Jurkat, Clone E6-1 (cell line): ENCODE measurements at regions not wholly inside any gene's neighbourhood (a gene's known extent, or its start where the extent isn't known, plus 50 kb on each side); places are given as distances from the start of the nearest gene placed in this dataset.
"Not testable (repeated sequence)": the region's sequence is repeated elsewhere in the genome, so short reads cannot be mapped to it uniquely, and the experiment has no call there.

Source experiments
- DNase-seq: peaks from one replicate; pipeline ENCODE4 v3.0.0-alpha.2; 2011; ENCODE audit warnings: low read depth, low spot score
- H3K4me3 ChIP-seq: 2 replicates; pipeline ENCODE4 v1.5.1; 2011; ENCODE audit warnings: mild to moderate bottlenecking, low read length, control low read depth, moderate library complexity

DNA sequence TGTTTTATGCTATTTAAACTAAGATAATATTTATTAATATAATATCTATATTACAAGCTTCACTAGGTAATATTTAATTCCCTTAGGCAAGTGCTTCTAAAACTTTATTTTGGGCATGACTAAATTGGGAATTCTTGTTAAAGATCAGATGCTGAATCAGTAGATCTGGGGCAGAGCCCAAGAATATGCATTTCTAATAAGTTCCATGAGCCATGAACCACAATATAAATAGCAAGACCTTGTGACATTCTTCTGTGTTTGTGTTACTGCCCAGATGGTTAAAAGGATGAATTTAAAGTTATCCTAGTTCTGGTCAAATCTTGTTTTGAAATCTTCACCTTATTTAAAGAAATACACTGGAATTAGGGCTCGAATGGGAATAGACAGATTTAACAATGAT lies 258.4 kb upstream of the CACNA2D1 start:
- no peak for DNase-seq
- H3K4me3 ChIP-seq, result no peak overlapping the region

DNA sequence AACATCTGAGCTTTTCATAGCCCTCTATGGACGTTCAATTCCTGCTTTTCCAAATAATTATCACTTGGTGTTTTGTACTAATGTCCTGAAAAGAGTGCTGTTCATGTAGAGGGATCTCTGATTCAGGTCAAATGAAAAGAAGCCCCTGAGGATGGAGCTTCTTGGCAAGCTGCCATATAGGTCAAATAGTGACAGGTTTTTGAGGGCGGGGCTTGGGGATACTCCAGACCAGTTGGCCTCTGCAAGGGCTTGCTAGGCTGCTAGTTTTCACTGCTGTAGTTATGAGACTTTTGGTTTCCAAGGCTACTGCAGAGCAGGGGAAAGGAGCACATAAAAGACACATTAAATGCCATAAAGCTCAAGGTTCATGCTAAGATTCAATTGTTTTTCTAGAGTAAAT lies 257.2 kb upstream of the CACNA2D1 start:
- H3K4me3 ChIP-seq, result no peak overlapping the region
- DNase-seq, result no peak

DNA sequence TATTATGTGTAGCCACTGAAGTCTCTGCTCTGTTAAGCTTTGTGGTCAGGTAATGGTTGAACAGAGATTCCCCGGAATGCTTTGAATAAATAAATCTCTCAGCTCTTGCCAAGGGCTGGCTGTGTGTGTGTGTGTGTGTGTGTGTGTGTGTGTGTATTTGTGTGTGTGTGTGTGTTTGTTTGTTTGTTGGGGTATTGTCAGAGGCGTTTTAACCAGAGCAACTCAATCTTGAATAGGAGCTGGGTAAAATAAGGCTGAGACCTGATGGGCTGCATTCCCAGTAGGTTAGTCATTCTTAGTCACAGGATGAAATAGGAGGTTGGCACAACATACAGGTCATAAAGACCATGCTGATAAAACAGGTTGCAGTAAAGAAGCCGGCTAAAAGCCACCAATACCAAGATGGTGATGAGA lies 256.2 kb upstream of the CACNA2D1 start:
- no peak for DNase-seq
- no peak overlapping the region for H3K4me3 ChIP-seq

DNA sequence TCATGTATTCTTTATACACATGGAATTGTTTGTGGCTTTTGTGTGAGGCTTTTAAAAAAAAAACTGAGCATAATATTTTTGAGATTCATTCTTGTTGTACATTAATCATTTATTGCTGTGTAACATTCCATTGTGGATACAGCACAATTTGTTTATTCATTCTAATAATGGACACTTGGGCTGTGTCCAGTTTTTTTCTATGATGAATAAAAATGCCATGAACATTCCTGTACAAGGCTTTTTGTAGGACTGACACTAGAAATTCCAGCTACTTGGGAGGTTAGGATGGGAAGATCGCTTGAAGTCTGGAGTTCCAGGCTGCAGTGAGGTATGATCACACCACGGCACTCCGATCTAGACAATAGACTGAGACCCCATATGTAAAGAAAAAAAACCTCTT lies 254.3 kb upstream of the CACNA2D1 start:
- DNase-seq, result no peak

DNA sequence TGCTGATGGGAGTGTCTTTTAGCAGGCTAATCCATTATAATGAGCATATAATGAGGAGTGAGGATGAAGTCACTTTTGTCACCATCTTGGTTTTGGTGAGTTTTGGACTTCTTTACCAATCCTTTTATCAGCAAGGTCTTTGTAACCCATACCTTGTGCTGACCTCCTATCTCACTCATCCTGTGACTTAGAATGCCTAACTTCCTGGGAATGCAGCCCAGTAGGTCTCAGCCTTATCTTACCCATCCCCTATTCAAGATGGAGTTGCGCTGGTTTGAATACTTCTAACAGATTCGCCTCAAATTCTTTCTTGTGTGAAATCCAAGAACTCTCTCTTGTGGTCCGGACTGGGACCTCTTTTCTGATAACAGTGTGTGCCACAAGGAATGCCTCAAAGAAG lies 253.1 kb upstream of the CACNA2D1 start:
- no peak for DNase-seq
- H3K4me3 ChIP-seq, result no peak overlapping the region

More for the DNA sequence above, 254.3 kb upstream of the CACNA2D1 start:
- H3K4me3 ChIP-seq, result no peak overlapping the region

DNA sequence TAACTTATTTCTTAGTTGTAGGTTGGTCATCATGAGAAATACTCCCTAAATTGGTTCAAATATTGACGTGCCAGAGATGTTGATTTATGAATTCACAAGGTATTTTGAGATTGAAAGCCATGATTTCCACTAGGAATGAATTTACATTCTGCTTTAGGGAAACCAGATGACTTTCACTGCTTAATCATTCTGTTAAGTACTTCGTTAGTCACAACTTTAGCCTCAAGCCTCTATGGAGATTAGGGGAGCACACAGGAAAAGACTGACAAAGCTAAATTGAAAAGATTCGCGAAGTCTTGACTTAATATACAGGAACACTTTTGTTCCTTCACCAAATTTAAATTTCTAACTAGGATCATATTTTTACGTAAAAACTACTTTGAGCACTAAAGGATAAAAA lies 250.4 kb upstream of the CACNA2D1 start:
- DNase-seq, result no peak
- no peak overlapping the region for H3K4me3 ChIP-seq

DNA sequence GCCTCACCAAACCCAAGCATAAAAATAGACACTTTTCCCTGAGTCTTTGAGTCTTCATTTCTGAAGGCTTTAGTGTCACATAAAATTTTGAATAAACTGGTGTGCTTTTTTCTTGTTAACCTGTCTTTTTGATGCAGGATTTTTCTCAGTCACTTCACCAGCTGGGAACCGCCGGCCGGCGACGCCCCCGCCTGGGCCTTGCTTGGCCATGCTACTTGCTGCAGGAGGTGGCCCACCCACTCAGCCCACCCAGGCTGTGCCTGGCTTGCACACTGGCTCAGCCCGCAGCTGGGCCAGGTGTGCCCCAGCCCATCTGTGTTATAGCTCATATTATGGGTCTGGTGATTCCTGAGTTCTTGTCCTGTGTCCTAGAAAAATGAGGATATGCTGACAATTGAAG lies 247.4 kb upstream of the CACNA2D1 start:
- DNase-seq, result no peak
- no peak overlapping the region for H3K4me3 ChIP-seq

DNA sequence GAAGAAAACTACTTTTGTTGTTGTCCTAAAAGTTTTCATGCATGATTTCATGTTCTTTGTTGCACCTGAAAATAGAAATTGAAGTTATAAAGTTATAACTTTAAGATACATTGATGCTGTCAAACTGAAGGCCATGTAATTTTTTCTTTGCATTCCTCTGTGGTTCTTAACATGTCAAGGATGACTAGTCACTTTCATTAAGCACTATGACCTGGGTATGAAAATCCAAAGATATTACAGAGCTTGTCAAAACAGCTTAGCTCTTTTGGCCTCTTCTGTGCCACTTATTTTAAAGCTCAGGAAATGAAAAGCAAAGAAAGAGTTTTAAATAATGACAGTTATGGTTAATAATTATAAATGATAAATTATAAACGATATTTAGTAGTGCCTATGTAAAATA lies 241.6 kb upstream of the CACNA2D1 start:
- no peak overlapping the region for H3K4me3 ChIP-seq
- no peak for DNase-seq

DNA sequence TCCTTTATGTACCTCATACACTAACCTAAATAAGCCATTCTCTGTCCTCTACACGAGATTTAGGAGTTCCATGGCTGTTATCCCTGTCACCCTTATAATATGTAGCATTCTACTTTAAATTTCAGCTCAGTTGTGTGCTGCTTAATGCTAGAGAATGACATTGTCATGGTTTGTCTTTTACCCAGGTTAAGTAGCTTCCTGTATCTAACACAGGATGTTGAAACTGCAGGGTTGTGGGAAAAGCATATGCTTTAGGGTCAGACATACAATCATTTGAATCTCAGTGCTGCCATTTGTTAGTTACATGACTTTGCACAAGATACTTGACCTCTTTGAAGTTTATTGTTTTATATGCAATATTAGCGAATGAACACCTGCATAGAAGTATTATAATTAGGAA lies 235.1 kb upstream of the CACNA2D1 start:
- no peak overlapping the region for H3K4me3 ChIP-seq

DNA sequence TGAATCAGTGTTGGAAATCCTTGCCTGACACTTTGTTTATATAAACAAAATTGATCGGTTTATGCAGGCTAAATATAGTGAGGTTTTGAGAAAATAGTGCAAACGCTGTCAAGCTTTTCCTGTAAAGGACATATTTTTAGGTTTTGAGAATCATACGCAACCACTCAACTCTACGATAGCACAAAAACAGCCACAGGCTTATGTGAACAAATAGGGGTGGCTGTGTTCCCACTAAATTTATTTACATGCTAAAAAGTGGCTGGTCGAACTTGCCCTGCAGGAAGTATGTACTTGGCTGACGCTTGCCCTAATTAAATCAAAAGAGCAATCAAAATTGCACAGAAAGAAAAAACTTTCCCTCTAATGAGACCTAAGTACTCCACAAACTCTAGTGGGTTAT lies 234.7 kb upstream of the CACNA2D1 start:
- H3K4me3 ChIP-seq, result no peak overlapping the region
- no peak for DNase-seq

More for the DNA sequence above, 235.1 kb upstream of the CACNA2D1 start:
- DNase-seq, result peak; percentile 65

DNA sequence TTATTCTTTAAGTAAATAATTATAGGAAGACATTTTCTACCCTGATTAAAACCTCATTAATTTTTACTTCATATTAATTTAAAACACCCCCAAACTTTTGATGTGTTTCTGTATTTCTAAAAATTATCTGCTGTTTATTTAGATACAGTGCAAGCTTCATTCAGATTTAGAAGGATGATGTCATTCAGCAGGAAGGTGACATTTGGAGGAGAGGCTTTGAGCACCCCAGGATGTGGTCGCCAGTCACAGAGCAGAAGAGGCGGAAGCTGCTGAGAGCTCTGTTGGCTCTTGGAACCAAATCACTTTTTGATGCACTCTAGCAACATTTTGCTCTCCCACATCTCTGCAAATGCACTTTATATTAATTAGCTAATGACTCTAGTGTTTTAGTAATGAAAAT lies 233.9 kb upstream of the CACNA2D1 start:
- H3K4me3 ChIP-seq, result no peak overlapping the region
- peak; percentile 80 for DNase-seq

DNA sequence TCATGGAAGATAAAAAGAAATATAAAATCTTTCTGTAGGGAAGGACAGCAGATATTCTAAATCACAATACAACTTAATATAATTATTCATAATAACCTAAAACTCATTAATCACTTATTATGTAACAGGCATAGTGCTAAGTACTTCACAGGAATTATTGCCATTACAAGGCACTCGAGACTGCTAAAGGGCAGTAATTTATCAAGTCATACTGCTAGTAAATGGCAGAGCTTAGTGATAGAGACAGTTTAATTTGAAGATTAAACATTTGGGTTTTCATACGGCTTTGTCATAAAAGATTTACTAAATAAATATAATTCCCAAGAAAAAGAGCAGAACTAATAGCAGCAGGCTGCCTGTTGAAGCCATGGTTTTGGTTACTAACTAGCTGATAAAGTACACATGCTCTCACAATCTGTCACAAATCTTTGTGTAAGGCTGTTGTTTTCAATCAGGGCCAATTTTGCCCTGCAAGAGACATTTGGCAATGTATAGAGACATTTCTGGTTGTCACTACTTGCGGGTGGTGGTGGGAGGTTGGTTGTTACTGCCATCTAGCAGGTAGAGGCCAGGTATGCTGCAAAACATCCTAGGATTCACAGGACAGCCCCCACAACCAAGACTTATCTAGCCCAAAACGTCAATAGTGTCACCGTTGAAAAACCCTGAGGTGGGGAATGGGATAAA lies 233.3 kb upstream of the CACNA2D1 start:
- no peak overlapping the region for H3K4me3 ChIP-seq
- DNase-seq, result no peak

DNA sequence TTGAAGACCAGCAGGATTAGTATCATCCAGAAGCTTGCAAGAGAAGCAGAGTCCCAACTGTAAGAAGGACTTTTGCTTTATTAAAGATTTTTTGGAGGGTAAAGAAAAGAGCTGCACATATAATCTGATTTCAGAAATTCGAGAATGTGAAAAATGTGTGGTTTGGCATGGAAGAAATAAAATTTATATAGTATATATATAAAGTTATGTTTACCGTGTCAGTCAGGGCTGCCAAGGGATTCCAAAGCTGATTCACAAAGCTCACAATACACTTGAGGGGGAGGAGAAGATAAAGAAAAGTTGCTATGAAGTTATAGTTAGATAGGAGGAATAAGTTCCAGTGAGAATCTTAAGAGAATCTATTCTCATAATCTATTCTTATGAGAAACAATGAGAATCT lies 231.8 kb upstream of the CACNA2D1 start:
- H3K4me3 ChIP-seq, result no peak overlapping the region
- no peak for DNase-seq

DNA sequence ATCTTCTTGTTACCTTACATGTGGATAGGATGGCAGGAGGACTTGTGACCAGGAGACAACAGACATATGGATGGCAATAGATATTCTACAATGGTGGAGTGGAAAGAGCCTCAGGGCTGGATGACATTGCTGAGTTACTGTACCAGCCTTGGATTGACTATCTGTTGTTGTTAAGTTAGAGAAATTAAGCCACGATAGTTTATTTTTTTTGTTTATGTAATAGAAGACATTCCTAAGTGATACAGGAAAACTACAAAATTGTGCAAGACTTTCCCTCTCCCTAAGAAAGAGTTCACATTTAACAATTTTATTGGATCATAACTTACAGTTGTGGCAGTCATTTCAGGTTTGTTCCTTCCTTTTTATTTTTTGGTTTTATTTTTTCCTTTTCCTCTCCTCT lies 230.7 kb upstream of the CACNA2D1 start:
- DNase-seq, result no peak
- H3K4me3 ChIP-seq, result no peak overlapping the region

DNA sequence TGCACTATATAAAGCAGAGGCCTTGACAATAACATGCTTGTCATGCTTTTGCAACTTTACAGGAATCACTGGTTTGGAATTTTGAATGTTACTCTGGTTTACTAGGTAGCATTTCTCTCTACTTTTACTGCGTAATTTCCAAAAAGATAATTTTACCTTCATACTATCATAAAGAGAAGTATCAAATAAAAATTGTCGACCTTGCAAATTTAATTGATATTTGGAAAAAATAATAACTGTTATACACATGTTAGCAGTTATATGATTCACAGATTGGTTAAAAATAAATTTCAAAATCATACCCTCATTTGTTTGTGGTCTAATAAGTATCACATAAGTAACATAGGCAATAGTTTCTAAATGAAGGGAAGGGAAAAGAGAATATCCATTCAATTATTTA lies 228.5 kb upstream of the CACNA2D1 start:
- no peak for DNase-seq
- no peak overlapping the region for H3K4me3 ChIP-seq

DNA sequence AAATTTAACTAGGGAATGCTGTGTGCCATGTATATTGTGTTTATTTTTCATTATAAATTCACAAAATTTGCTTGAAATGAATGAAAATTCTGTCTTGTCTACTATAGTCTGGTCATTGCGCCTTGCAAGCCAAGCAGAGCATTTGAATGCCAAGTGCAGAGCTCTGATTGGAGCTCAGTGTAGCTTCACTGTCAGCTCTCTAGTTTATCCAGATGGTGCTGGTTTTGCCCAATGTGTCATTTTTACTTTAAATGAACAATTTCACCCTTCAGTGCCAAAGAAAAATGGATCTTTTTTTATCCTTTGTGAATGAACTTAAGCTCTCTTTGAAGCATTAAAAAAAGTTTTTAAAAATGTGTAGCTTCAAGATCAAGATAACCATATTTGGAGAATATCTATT lies 225.6 kb upstream of the CACNA2D1 start:
- H3K4me3 ChIP-seq, result no peak overlapping the region
- no peak for DNase-seq

DNA sequence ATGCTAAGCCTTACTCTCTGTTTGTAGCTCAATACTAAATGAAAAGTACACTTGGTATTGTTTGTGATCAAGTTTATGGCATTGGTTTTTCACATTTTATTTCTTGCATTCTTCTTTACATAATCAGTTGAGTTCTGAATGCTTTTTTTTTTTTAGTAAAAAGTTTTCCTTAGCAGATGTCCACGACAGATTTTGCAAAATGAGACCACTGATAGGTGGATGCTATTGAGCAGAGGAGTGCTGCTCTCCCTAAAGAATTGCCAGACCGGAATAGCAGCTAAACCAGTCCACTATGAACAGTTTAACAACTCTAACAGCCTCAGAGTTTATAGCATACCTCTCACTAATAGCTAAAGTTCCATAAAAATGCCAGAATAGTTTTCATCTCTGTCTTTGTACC lies 225.1 kb upstream of the CACNA2D1 start:
- no peak for DNase-seq
- H3K4me3 ChIP-seq, result no peak overlapping the region

DNA sequence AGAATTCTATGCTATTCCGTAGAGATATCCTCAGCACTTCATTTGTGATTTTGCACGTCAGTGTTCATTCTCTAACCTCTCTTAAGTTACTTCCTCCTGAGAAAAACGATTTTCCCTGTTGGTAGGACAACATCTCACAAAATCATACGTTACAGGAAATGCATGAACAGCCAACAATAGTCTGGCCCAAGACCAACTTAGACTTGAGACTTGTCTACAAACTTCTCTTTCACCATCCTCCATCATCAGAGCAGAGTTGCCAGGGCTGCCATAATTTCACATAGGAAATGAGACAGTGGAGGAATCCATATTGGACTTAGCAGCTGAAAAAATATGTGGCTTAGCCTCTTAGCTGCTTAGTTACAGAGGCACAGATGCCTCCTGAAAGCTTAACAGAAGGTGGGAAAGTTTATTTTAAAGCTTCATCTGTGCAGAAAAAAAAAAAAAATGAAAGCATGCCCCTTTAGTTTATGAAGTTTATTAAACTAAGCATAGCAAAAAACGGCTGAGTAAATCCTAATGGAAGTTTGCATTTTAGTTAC lies 222.5 kb upstream of the CACNA2D1 start:
- no peak for DNase-seq

DNA sequence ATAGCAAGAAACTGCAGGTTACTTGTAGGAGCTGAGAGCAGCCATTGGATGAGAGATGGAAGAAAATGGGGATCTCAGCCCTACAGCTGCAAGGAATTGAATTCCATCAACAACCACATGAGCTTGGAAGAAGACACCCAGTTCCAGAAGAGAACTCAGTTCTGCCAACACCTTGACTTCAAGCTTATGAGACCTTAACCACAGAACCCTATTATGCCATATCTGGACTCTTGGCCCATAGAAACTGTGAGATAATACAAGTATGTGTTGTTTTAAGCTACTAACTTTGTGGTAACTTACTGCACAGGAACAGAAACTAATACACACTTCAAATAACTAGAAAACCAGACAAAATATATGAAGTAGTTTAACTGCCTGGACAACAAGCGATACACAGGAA lies 212.4 kb upstream of the CACNA2D1 start:
- no peak overlapping the region for H3K4me3 ChIP-seq
- no peak for DNase-seq

More for the DNA sequence above, 222.5 kb upstream of the CACNA2D1 start:
- H3K4me3 ChIP-seq, result no peak overlapping the region

DNA sequence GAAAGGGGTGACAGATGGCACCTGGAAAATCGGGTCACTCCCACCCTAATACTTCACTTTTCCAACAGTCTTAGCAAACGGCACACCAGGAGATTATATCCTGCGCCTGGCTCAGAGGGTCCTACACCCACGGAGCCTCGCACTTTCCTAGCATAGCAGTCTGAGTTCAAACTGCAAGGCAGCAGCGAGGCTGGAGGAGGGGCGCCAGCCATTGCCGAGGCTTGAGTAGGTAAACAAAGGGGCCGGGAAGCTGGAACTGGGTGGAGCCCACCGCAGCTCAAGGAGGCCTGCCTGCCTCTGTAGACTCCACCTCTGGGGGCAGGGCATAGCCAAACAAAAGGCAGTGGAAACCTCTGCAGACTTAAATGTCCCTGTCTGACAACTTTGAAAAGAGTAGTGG lies 206.5 kb upstream of the CACNA2D1 start:
- not testable (repeated sequence) for H3K4me3 ChIP-seq, DNase-seq

DNA sequence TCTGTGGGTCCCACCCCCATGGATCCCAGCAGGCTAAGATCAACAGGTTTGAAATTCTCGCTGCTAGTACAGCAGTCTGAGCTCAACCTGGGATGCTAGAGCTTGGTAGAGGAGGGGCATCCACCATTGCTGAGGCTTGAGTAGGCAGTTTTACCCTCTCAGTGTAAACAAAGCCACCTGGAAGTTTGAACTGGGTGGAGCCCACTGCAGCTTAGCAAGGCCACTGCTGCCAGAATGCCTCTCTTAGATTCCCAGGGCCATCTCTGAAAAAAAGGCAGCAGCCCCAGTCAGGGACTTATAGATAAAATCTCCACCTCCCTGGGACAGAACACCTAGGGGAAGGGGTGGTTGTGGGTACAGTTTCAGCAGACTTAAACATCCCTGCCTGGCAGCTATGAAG lies 190.0 kb upstream of the CACNA2D1 start:
- H3K4me3 ChIP-seq, result no peak overlapping the region
- no peak for DNase-seq
